Superior temporal gyrus (tissue), 1 donor: ENCODE measurements at regions not wholly inside any gene's neighbourhood (a gene's known extent, or its start where the extent isn't known, plus 50 kb on each side); places are given as distances from the start of the nearest gene placed in this dataset.

Source experiments
- DNase-seq: peaks from one replicate; pipeline ENCODE4 v3.0.0-alpha.2; 2016; ENCODE audit errors: extremely low spot score

DNA sequence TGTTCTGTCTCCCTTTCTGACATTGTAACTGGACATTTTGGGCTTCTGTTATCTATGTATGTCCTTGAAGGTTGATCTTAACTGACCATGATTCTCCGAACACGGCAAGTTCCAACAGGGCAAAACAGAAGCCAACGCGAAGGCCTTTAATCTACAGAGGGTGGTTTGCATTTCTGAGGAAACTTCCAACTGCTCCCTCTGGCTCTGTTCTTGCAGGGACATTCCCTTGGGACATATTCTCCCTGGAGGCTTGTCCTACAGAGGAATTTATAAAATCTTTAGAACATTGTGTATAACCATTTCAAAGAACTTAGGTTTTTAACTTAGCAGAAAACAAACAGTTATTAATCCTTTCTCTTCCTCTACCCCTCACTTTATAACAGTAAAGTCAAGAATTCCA is 189.0 kb upstream of the CDYL start:
- DNase-seq, result no peak

DNA sequence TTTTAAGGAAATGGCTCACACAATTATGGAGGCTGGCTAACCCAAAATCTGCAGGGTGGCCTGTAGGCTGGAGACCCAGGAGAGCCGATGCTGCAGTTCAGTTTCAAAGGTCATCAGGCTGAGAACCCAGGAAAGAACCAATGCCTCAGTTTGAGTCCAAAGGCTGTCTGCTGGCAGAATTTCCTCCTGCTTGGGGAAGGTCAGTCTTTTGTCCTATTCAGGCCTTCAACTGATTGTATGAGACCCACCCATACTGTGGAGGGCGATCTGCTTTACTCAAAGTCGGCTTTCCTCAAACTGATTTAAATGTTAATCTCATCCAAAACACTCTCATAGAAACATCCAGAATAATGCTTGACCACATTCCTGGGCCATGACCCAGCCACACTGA is 189.7 kb upstream of the CDYL start:
- DNase-seq, result no peak

GRCh38 chr6:4585682-4586468 is 190.3 kb upstream of the CDYL start:
- DNase-seq, result peak; percentile 56

GRCh38 chr6:4584801-4585200 is 191.4 kb upstream of the CDYL start:
- DNase-seq, result no peak

GRCh38 chr6:4582506-4583417 is 193.4 kb upstream of the CDYL start:
- no peak for DNase-seq

- DNase-seq, result no peak
Measured at GRCh38 chr6:4581468-4582385, 194.5 kb upstream of the CDYL start.

- no peak for DNase-seq
Measured at GRCh38 chr6:4580361-4580760, 195.8 kb upstream of the CDYL start.

DNA sequence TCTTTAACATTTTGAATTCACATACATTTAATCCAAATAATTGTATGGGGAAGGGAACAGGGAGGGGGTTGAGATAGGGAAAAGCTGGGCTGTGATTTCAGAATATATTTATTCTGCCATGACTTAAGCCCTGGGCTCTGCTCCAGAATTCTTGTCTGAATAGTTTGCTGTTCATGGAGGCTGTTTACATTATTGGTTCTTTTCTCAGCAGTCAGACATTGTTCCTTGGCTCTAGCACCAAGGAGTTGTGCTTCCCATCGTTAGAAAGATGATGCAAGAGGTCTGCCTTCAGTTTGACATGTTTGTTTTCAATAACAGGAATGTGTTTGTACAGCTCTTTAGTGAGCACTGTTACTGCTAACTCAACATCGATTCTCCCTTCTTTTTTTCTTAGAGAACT is 198.8 kb upstream of the CDYL start:
- peak; percentile 55 for DNase-seq

DNA sequence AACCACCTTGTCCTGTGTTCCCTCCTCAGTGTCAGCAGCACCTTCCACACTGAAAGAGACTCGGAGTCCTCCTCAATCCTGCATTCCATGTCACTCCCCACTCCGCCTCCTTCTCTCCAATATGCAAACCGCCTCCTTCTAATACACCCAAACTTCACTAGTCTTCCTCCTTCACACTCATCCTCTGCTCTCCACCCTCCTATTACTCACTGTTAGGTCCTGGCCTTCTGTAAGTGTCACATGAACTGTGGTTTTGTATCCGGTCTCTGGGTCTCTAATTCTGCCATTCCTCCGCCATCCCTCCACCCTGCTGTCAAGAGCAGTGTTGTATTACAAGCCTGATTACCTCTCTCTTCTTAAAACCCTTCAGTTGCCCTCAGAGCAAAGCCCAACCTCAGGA is 200.5 kb upstream of the CDYL start:
- DNase-seq, result no peak

DNA sequence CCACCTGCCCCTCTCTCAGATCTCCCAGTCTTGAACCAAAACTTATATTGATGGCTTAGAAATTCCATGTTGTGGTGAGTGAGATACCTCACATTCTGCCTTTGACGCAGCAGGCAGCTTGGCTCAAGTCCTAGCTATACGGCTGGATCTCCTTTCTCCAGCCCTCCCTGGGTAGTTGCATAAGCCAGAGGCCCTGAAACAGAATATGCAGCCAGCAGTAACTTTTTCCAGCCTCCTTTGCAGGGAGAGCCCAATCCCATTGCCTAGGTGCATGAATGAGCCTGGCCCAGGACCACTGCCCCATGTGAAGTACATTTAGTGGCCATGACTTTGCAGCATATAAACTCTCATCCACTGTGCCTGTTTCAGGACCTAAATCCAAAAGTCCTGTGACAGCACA is 202.2 kb upstream of the CDYL start:
- DNase-seq, result no peak

DNA sequence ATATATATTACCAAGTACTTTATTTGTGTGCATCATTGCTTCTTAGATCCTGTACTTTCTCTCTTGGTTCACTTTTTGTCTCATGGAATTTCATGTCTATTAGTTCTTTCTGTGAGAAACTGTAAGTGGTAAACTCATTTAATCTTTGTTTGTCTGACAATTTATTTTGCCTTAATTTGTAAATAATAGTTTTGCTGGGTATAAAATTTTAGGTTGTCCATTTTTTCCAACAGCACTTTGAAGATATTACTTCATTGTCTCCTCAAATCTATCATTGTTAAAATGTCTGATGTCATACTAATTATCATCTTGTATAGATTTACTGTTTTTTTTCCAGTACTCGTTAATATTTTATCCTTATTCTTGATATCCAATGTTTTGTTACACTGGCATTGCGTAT is 205.2 kb upstream of the CDYL start:
- DNase-seq, result no peak

DNA sequence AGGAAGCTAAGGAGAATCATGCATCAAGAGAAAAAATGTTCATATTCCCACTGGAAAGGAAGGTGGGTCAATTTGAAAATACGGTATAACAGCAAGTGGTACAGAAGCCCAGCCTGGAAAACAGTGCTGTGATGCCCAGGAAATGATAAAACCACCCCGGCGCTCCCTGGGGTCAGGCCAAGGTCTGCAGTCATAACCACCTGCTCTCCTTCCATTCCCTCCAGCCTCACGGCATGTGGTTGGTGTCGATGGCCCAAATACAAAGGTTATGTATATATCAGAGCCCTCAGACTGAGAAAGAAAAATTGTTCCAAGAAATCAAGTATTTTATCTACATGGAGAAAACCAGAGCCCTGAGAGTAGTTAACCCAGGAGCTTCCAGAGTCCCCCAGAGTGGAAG is 208.1 kb upstream of the CDYL start:
- no peak for DNase-seq

- no peak for DNase-seq
Measured at GRCh38 chr6:4567141-4567540, 209.1 kb upstream of the CDYL start.

- DNase-seq, result no peak
Measured at GRCh38 chr6:4565301-4566250, 210.6 kb upstream of the CDYL start.

- DNase-seq, result peak; percentile 48
Measured at GRCh38 chr6:4564801-4565271, 211.4 kb upstream of the CDYL start.

DNA sequence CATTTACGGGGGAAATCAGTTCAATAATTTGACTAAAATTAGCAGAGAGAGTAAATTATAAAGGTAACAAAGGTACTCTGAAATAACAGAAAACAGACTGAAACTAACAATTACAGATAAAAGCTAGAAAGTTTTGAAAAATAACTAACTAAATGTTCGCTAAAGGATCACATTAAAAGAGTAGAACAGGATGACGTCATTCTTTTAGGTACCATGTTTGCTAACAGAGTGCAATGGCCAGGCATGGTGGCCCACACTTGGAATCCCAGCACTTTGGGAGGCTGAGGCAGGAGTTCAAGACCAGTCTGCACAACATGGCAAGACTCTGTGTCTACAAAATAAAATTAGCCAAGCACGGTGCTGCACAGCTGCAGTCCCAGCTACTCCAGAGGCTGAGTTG is 212.3 kb upstream of the CDYL start:
- no peak for DNase-seq

GRCh38 chr6:4563156-4563555 is 213.0 kb upstream of the CDYL start:
- DNase-seq, result peak; percentile 22

- no peak for DNase-seq
Measured at GRCh38 chr6:4561773-4562400, 214.3 kb upstream of the CDYL start.

- no peak for DNase-seq
Measured at GRCh38 chr6:4561078-4561435, 215.1 kb upstream of the CDYL start.
